SK-N-SH treated with all-trans-retinoic acid at 6 μM for 48 hours (cell line): ENCODE measurements at regions not wholly inside any gene's neighbourhood (a gene's known extent, or its start where the extent isn't known, plus 50 kb on each side); places are given as distances from the start of the nearest gene placed in this dataset.

Source experiments
- ARNTL ChIP-seq: fragments of 450-650 bp; formaldehyde crosslinking; IDR thresholded peaks from 2 replicates; pipeline ENCODE4 v1.5.0; 2020; ENCODE audit warnings: low read depth, mild to moderate bottlenecking, moderate library complexity, borderline replicate concordance
- CSDC2 ChIP-seq: fragments of 250-450 bp; sonication (Bioruptor Pico); IDR thresholded peaks from 2 replicates; pipeline ENCODE4 v1.5.0; 2020; ENCODE audit warnings: mild to moderate bottlenecking, moderate library complexity
- ESRRG ChIP-seq: fragments of 250-450 bp; sonication (Bioruptor Pico); IDR thresholded peaks from 2 replicates; pipeline ENCODE4 v1.6.1; 2021; ENCODE audit warnings: mild to moderate bottlenecking
- OSR1 ChIP-seq: fragments of 250-450 bp; sonication (Bioruptor Pico); IDR thresholded peaks from 2 replicates; pipeline ENCODE4 v1.8.0; 2022; ENCODE audit warnings: moderate library complexity, mild to moderate bottlenecking, inconsistent platforms
- RARB ChIP-seq: fragments of 250-450 bp; sonication (Bioruptor Pico); IDR thresholded peaks from 2 replicates; pipeline ENCODE4 v1.8.0; 2021; ENCODE audit warnings: mild to moderate bottlenecking, moderate library complexity
- SNAI2 ChIP-seq: fragments of 250-450 bp; sonication (Bioruptor Pico); IDR thresholded peaks from 2 replicates; pipeline ENCODE4 v1.5.0; 2020; ENCODE audit warnings: mild to moderate bottlenecking, moderate library complexity
- ZFP3 ChIP-seq: fragments of 250-450 bp; sonication (Bioruptor Pico); IDR thresholded peaks from 2 replicates; pipeline ENCODE4 v1.5.0; 2020; ENCODE audit warnings: mild to moderate bottlenecking, moderate library complexity
- ZFP30 ChIP-seq: fragments of 450-650 bp; formaldehyde crosslinking; IDR thresholded peaks from 2 replicates; pipeline ENCODE4 v1.5.0; 2022; ENCODE audit warnings: mild to moderate bottlenecking, moderate library complexity
- ZNF8 ChIP-seq: fragments of 450-650 bp; formaldehyde crosslinking; IDR thresholded peaks from 2 replicates; pipeline ENCODE4 v1.5.0; 2020; ENCODE audit warnings: mild to moderate bottlenecking, moderate library complexity

DNA sequence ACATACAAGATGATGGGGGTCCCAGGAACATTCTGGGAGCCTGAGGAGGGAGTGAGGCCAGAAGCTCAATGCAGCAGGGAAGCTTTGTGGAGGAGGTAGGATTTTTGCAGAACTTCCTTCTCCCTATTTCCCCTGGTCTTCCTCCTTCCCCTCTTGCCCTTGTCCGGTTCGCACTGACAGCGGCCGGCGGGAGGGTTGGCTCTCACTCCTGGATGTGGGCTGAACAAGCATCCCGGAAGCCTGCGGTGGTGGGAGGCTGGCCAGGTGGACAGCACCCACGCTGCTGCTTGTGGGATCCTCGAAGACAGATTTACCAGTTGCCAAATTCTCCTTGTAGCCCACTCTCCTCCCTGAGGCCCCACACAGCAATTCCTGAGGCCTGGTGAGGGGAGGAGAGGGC lies 112.2 kb downstream of the KCNA5 start:
- TF ChIP-seq ESRRG (CRISPR knock-in tag) (no peak), ARNTL (CRISPR knock-in tag) (no peak), CSDC2 (CRISPR knock-in tag) (no peak), ZFP3 (no peak), RARB (CRISPR knock-in tag) (no peak), ZFP30 (CRISPR knock-in tag) (no peak), OSR1 (CRISPR knock-in tag) (no peak), SNAI2 (CRISPR knock-in tag) (no peak), ZNF8 (CRISPR knock-in tag) (no peak)
